Astrocyte of the hippocampus (primary cell): ENCODE measurements at regions not wholly inside any gene's neighbourhood (a gene's known extent, or its start where the extent isn't known, plus 50 kb on each side); places are given as distances from the start of the nearest gene placed in this dataset.

Experiments
- DNase-seq: peaks from one replicate; pipeline ENCODE4 v3.0.0; 2011; ENCODE audit warnings: low read depth, low spot score

DNA sequence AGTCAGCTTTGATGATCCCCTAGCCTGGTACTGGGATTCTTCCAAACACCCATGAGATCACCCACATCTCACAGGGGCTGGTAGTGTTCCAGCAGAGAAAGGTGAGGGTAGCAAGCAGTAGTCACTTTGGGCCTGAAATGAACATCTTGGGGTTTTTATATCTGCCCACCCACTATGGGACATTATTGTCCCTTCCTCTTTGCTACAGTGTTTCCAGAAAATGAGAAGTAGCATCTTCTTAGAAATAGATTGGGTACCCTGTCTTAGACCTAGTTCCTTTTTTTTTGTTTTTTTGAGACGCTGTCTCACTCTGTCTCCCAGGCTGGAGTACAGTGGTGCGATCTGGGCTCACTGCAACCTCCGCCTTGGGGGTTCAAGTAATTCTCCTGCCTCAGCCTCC lies 249.2 kb upstream of the ANKRD55 start:
- DNase-seq = no peak

- DNase-seq = peak; percentile 47
Measured at GRCh38 chr5:56481428-56482357, 248.6 kb upstream of the ANKRD55 start.

GRCh38 chr5:56480705-56481427 lies 247.7 kb upstream of the ANKRD55 start:
- peak; percentile 72 for DNase-seq

DNA sequence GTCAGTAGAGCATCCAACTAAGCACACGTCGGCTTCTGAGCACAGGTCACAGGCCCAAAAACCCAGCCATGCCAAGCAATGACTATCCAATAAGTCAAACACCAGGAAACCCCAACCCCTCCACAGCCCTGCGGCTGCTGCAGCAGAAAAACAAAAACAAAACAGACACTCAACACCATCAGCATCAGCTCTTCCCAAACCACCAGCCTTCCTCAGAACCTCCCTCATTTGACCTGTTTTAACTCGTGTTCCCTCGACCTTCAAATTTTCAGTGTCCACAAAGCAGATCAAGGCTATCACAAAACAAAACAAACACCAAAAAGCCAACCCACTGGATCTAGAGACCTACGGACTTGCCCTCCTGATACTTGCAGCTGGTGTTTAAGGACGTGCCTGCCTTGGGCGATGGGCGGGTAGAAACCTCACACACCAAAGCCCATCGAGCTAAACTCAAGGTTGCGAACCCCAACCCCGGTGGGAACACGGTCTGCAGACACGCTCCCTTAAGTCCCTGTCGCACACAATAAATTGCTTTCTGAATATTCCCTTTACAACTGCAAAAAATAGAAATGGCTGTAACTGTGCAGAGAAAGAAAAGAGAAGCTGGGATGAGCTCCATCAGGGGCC lies 247.1 kb upstream of the ANKRD55 start:
- peak; percentile 33 for DNase-seq

GRCh38 chr5:56479696-56480077 lies 246.6 kb upstream of the ANKRD55 start:
- DNase-seq = peak; percentile 27

DNA sequence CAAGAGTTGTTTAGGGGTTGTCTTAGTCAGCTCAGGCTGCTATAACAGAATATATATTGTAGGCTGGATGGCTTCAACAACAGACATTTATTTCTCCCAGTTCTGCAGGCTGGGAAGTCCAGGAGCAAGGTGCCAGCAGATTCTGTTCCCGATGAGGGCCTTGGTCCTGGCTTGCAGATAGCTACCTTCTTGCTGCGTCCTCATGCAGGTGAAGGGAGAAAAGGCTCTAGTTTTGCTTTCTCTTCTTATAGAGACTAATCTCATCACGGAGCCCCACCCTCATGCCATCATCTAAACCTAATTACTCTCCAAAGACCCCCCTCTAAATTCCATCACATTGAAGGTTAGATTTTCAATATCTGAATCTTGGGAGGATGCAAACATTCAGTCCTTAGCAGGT lies 246.0 kb upstream of the ANKRD55 start:
- no peak for DNase-seq

DNA sequence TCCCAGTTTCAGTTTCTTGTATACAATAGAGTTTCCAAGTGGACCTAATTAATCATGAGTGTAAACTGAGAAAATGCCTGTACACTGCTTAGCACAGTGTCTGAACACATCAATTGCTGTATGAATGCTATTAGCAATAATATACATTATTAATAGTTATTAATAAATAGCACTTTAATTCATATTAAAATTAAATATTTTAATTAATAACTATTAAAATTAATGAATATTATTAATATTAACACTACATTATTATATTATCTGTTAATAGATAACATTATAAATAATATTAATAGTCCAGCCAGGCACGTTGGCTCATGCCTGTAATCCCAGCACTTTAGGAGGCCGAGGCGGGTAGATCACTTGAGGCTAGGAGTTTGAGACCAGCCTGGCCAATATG lies 244.9 kb upstream of the ANKRD55 start:
- DNase-seq = no peak

- peak; percentile 2 for DNase-seq
Measured at GRCh38 chr5:56476487-56476856, 243.3 kb upstream of the ANKRD55 start.

DNA sequence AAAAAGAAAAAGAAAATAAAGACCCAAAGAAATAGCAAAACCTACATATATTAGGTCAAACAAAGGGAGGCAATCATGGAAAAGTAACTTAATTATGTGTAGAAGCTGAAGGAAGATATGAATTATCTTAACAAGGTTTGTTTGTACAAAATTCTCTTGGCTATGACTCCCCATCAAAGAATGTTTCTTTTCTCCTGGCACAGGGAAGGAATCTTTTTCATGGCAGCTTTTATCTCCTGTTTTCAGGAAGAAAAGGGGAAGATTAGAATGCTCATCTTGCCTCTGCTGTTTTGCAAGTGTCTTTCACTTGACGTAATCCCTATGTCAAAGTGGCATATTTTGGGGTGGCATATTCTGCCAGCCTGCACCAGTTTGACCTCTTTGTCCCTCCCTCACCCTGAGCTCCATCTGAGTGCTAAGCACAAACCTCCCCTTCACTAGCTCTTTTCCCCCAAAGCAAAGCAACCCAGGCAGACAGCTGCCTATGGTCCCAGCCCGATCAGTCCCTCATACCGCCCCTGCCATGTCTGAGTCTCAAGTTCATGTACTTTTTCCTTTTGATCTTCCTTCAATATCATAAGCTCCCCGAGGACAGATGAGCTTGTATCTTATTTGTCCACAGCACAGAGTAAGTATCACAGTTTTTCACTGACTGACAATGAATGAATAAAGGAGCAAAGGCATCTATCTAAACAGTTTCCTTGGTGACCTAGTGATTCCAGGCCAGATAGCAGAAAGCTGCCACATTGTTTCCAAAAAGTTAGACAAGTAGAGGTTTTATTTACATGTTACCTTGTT lies 242.8 kb upstream of the ANKRD55 start:
- DNase-seq = peak; percentile 9

DNA sequence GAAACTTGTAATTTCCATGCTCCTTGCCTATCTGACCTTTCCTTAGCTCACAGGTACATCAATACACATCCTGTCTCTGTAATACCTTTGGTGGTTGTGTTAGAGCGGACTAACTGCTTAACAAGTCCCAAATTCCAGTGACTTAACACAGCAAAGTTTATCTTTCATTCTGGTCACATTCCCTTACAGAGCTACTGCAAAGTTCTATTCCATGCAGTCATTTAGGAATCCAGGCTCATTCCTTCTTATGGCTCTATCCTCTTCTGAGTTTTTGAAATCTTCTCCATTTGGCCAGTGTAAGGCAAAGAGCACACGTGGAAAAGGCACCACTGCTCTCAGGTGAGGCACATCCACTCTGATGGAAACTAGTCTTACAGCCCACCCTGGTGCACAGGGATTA lies 238.6 kb upstream of the ANKRD55 start:
- DNase-seq = peak; percentile 18

DNA sequence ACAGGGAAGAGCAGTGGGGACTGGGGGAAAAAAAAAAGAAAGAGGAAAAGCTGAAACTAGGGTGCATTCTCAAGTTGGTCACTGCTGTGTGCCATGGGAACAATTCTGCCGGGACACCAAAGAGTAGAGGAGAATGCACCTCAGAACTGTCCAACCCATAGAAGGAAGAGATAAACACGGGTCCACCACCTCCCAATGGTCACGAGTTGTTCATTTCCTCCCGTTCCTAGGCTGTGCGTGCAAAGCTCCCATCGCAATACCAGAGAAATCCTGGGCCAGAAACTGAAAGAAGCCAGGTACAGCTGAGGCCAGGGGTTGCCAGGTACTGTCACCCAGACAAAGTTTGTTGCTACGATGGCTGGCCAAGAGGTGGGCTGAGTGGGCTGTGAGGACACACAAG lies 236.9 kb upstream of the ANKRD55 start:
- DNase-seq = no peak

- DNase-seq = no peak
Measured at GRCh38 chr5:56468277-56468676, 235.1 kb upstream of the ANKRD55 start.

- no peak for DNase-seq
Measured at GRCh38 chr5:56467176-56467717, 234.1 kb upstream of the ANKRD55 start.

GRCh38 chr5:56466136-56466816 lies 233.1 kb upstream of the ANKRD55 start:
- no peak for DNase-seq

GRCh38 chr5:56465769-56466135 lies 232.6 kb upstream of the ANKRD55 start:
- DNase-seq = no peak

DNA sequence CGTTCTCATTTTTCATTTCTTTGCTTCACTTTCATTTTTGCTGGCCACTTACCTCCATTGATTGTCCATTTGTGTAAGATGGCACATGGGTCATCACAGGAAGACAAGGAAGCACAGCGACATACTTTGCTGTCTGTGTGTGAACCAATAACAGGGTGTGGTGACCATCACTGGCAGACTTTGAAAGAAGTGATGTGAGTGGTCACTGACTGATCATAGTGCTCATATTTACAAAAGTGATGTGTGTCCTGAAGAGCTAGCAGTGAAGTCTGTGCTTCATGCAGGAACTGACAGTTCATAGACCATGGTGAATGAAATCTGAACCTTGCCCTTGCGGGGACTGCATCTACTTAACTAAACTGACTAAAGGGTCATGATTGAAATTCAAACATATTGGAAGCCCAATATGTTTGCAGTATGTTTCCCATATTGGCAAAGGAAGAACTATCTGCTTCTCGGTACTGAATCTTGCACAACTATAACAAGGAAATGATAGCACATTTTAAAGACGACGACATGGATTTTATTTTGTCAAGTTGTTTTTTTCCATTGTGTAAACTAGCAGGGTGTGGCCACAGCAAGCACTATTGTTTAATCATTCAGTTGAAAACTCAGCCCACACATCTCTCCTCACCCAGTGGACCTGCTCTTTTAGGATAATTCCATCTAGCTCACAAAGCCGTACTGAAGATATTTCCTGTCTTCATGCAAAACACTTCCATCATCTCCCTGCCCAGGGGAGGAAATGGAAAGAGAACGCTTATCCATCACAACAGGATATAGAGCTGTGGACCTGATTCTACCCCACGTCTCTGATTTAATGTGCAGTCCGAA lies 232.0 kb upstream of the ANKRD55 start:
- DNase-seq = no peak

DNA sequence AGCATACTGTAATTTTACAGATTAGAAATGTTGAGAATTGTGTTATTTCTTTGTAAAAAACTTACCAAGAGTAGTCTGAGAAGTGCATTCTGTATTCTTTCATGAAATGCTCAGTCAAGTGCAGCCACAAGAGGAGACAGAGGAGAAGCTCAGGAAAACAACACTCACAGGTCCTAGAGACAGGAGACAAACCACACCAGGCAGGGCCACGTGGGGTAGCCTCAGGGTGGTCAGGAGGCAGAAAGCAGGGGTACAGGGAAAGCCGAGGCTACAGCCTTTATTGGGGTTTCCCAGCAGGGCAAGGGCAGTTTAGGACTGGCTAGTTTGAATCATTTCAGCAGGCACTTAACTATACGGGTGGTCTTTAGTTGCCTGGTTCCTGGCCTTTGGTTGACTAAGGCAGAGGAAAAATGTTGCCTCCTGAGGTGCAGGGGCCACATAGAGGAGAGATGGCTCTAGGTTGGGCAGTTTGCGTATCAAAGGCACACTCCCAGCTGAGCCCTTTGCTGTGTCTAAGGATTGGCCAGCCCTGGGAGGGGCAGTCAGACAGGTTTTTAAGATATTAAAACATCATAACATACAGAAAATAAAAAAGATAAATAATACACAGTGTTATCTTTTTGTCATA lies 230.9 kb upstream of the ANKRD55 start:
- DNase-seq = no peak

- no peak for DNase-seq
Measured at GRCh38 chr5:56461584-56461983, 228.5 kb upstream of the ANKRD55 start.

- DNase-seq = peak; percentile 44
Measured at GRCh38 chr5:56460681-56461191, 227.6 kb upstream of the ANKRD55 start.
